HCT116 (cell line): ENCODE measurements at regions not wholly inside any gene's neighbourhood (a gene's known extent, or its start where the extent isn't known, plus 50 kb on each side); places are given as distances from the start of the nearest gene placed in this dataset.
A peak's percentile ranks its signal among the peaks of the same experiment; 100 is the strongest.

Experiments used
- ATAC-seq: fragments of 200-7000 bp; cut with Tn5 transposase; 2 replicates; pipeline ENCODE4 v1.9.1; 2020; ENCODE audit warnings: mild to moderate bottlenecking, moderate library complexity
- BruUV-seq: library from RNA; stranded (reverse); fragments of 400-500 nt; replicated peaks from 2 replicates; lab custom pipeline; 2021; lab: Mats Ljungman, UMichigan
- CTCF ChIA-PET: fragments of 300-600 bp; sonication (Branson Sonifier 250); formaldehyde crosslinking; loops from one replicate; lab custom pipeline; 2021; ENCODE audit warnings: antibody characterized with exemption; lab: Charles Lee
- POLR2A ChIA-PET: fragments of 300-600, 350-600 bp; sonication (Branson Sonifier 250); formaldehyde crosslinking; loops from one replicate; lab custom pipeline; 2021; ENCODE audit warnings: antibody characterized with exemption; lab: Charles Lee
- RAD21 ChIA-PET, 2 experiments: fragments of 300-600 bp; sonication (Branson Sonifier 250); formaldehyde crosslinking; loops; one replicate each; lab custom pipeline; 2023; ENCODE audit warnings: low total read pairs in 2 of 2; ENCODE audit not compliant: uncharacterized antibody in 2 of 2, unreplicated experiment in 2 of 2, low non-redundant PET in 1 of 2; lab: Charles Lee
- DNase-seq: peaks from one replicate; pipeline ENCODE4 v3.0.0-alpha.2; 2010; ENCODE audit warnings: low read depth, low spot score
- H2AFZ ChIP-seq: fragments of 200-600 bp; shearing (Covaris generic), sonication (generic); 2 replicates; pipeline ENCODE4 v1.6.1; 2017; ENCODE audit warnings: low read depth, mixed run types, mixed read lengths, antibody characterized with exemption, low read length; ENCODE audit not compliant: poor library complexity, severe bottlenecking
- H3K27ac ChIP-seq: 2 replicates; pipeline ENCODE4 v1.5.1; 2012; ENCODE audit warnings: low read depth, low read length
- H3K27me3 ChIP-seq: fragments of 200-600 bp; sonication (generic); 2 replicates; pipeline ENCODE4 v1.6.1; 2016; ENCODE audit warnings: mixed run types, low read length, mixed read lengths; ENCODE audit not compliant: insufficient read depth
- H3K36me3 ChIP-seq, 2 experiments: fragments of 200-500 bp in 1 of 2; fragments of 200-600 bp in 1 of 2; sonication (Bioruptor generic) in 1 of 2; sonication (generic) in 1 of 2; 2 replicates each; pipeline versions ENCODE4 v1.5.1 to v1.6.1; 2014 to 2016; ENCODE audit warnings: low read length in 2 of 2, inconsistent platforms in 1 of 2, mixed read lengths in 1 of 2, mixed run types in 1 of 2; ENCODE audit not compliant: insufficient read depth in 2 of 2, control insufficient read depth in 1 of 2
- H3K4me1 ChIP-seq, 2 experiments: fragments of 200-600 bp in 1 of 2; sonication (generic) in 1 of 2; 2 replicates each; pipeline versions ENCODE4 v1.5.1 to v1.6.1; 2012 to 2017; ENCODE audit warnings: low read length in 2 of 2, inconsistent platforms in 1 of 2, mild to moderate bottlenecking in 1 of 2, mixed read lengths in 1 of 2, mixed run types in 1 of 2, moderate library complexity in 1 of 2; ENCODE audit not compliant: insufficient read depth in 2 of 2, control insufficient read depth in 1 of 2
- H3K4me2 ChIP-seq: fragments of 200-600 bp; sonication (generic); 2 replicates; pipeline ENCODE4 v1.6.1; 2017; ENCODE audit warnings: mixed run types, low read length, mixed read lengths
- H3K4me3 ChIP-seq, 2 experiments: fragments of 200-600 bp in 1 of 2; sonication (generic) in 1 of 2; replicated peaks in 1 of 2; 2 replicates each; pipeline ENCODE4 v1.5.1; 2011 to 2016; ENCODE audit warnings: low read length in 2 of 2, control low read depth in 1 of 2, low read depth in 1 of 2, mild to moderate bottlenecking in 1 of 2, mixed read lengths in 1 of 2, mixed run types in 1 of 2
- H3K79me2 ChIP-seq: fragments of 200-600 bp; sonication (generic); 2 replicates; pipeline ENCODE4 v1.6.1; 2017; ENCODE audit warnings: mild to moderate bottlenecking, mixed run types, low read length, moderate library complexity, mixed read lengths; ENCODE audit not compliant: insufficient read depth
- H3K9ac ChIP-seq: fragments of 200-600 bp; sonication (generic); 2 replicates; pipeline ENCODE4 v1.6.1; 2016; ENCODE audit warnings: low read length, mixed read lengths
- H3K9me2 ChIP-seq: fragments of 200-600 bp; sonication (generic), shearing (Covaris generic); 2 replicates; pipeline ENCODE4 v1.6.1; 2017; ENCODE audit warnings: mixed run types, mild to moderate bottlenecking, moderate library complexity; ENCODE audit not compliant: insufficient read depth
- H3K9me3 ChIP-seq, 2 experiments: fragments of 200-500 bp in 1 of 2; fragments of 200-600 bp in 1 of 2; sonication (Bioruptor generic) in 1 of 2; sonication (generic) in 1 of 2; 2 replicates each; pipeline ENCODE4 v1.6.1; 2014 to 2017; ENCODE audit warnings: low read length in 2 of 2, mixed read lengths in 2 of 2, inconsistent platforms in 1 of 2, low read depth in 1 of 2, mild to moderate bottlenecking in 1 of 2, mixed run types in 1 of 2, moderate library complexity in 1 of 2; ENCODE audit not compliant: control insufficient read depth in 1 of 2, insufficient read depth in 1 of 2
- H4K20me1 ChIP-seq: fragments of 200-600 bp; sonication (generic), shearing (Covaris generic); 2 replicates; pipeline ENCODE4 v1.6.1; 2017; ENCODE audit warnings: mixed run types, mild to moderate bottlenecking, moderate library complexity; ENCODE audit not compliant: insufficient read depth
- CBX3 ChIP-seq: IDR thresholded peaks from 2 replicates; pipeline ENCODE4 v1.6.1; 2012; ENCODE audit warnings: low read depth
- CTCF ChIP-seq, 3 experiments: fragments of 200-600 bp in 1 of 3; sonication (generic) in 1 of 3; IDR thresholded peaks in 2 of 3; conservative IDR thresholded peaks in 1 of 3; 2 replicates each; pipeline ENCODE4 v1.5.1; 2012 to 2017; ENCODE audit warnings: low read depth in 2 of 3, low read length in 2 of 3, antibody characterized with exemption in 1 of 3, borderline replicate concordance in 1 of 3, control low read depth in 1 of 3, mild to moderate bottlenecking in 1 of 3, mixed read lengths in 1 of 3, mixed run types in 1 of 3, moderate library complexity in 1 of 3; ENCODE audit not compliant: insufficient read depth in 1 of 3
- FOSL1 ChIP-seq: IDR thresholded peaks from 2 replicates; pipeline ENCODE4 v1.6.1; 2012; ENCODE audit warnings: low read depth
- JUND ChIP-seq: IDR thresholded peaks from 2 replicates; pipeline ENCODE4 v1.6.1; 2012
- POLR2AphosphoS5 ChIP-seq: IDR thresholded peaks from 2 replicates; pipeline ENCODE4 v1.6.1; 2011; ENCODE audit warnings: mild to moderate bottlenecking, low read depth, low read length, moderate library complexity
- ZBTB33 ChIP-seq: IDR thresholded peaks from 2 replicates; pipeline ENCODE4 v1.6.1; 2011; ENCODE audit warnings: mild to moderate bottlenecking, low read length, moderate library complexity; ENCODE audit not compliant: insufficient replicate concordance; ENCODE audit errors: extremely low read depth
- intact Hi-C: fragments of 100-400 bp; cut with micrococcal nuclease; formaldehyde crosslinking; loops from 2 replicates; pipeline ENCODE4 v1.10.0; 2022

GRCh38 chr2:58634653-58635370 lies 393.7 kb upstream of the FANCL start (continued):
- TF ChIP-seq ZBTB33 = no peak

GRCh38 chr2:58633613-58634365 lies 392.7 kb upstream of the FANCL start:
- POLR2A ChIA-PET = no interaction called here
- intact Hi-C loops = no loop called here
- no peaks in the 10 kb centered on the region for H3K9me3 ChIP-seq
- no peaks in the 10 kb centered on the region for H3K79me2 ChIP-seq
- CTCF ChIA-PET = interaction anchor here (1.0 to 1.4 kb wide), 2 partner anchors 32 to 39 kb away, joined by 3 to 4 read pairs; no protein-coding TSS in a partner anchor
- peak overlapping the region; percentile 98 for H2AFZ ChIP-seq
- TF ChIP-seq CTCF (IDR thresholded peaks at IDR 0.05 in 2 of 3, conservative IDR thresholded peaks at IDR 0.05 in 1 of 3; ENCODE audit: borderline replicate concordance in 1 of 3, insufficient read depth in 1 of 3, low read depth in 2 of 3, low read length in 2 of 3) (no peak), CBX3 (0 out of 2 replicates have a peak, but pooled peaks have one; percentile 21), POLR2AphosphoS5 (no peak), FOSL1 (peak; percentile 46; the same call in 1 of the 2 replicates), JUND (peak; percentile 21; the same call in 1 of the 2 replicates)
- peak overlapping the region; percentile 42 for H3K4me2 ChIP-seq
- DNase-seq = peak; percentile 23
- H3K27me3 ChIP-seq = no peaks in the 10 kb centered on the region
- no TSS peak for BruUV-seq
- H3K9ac ChIP-seq = peak overlapping the region; percentile 9; the same call in 1 of the 2 replicates
- RAD21 ChIA-PET = no interaction called here
- H3K4me3 ChIP-seq = no peak overlapping the region; a peak in 1 of 4 replicates
- H3K27ac ChIP-seq = peak overlapping the region; percentile 73; the same call in 1 of the 2 replicates
- H3K4me1 ChIP-seq = peaks cover 34 to 35% of the 10 kb centered on the region in 2 experiments
- no peaks in the 10 kb centered on the region for H4K20me1 ChIP-seq
- H3K36me3 ChIP-seq = no peaks in the 10 kb centered on the region
- ATAC-seq = peak; percentile 78
- H3K9me2 ChIP-seq = no peaks in the 10 kb centered on the region
